GM18868 (cell line): ENCODE measurements at regions not wholly inside any gene's neighbourhood (a gene's known extent, or its start where the extent isn't known, plus 50 kb on each side); places are given as distances from the start of the nearest gene placed in this dataset.
"Not testable (repeated sequence)": the region's sequence is repeated elsewhere in the genome, so short reads cannot be mapped to it uniquely, and the experiment has no call there.

ENCODE experiments used
- ATAC-seq: cut with Tn5 transposase; IDR thresholded peaks from one replicate; pipeline ENCODE4 v1.9.1; 2021; ENCODE audit warnings: mild to moderate bottlenecking, moderate library complexity; ENCODE audit not compliant: unreplicated experiment

GRCh38 chr7:52782348-52782747, 253.1 kb upstream of the POM121L12 start:
- no peak for ATAC-seq

- ATAC-seq = no peak
Observed at GRCh38 chr7:52781250-52781649, 254.2 kb upstream of the POM121L12 start.

- no peak for ATAC-seq
Observed at GRCh38 chr7:52779004-52779403, 256.4 kb upstream of the POM121L12 start.

- ATAC-seq = no peak
Observed at GRCh38 chr7:52777051-52777822, 258.2 kb upstream of the POM121L12 start.

- ATAC-seq = no peak
Observed at GRCh38 chr7:52775876-52776275, 259.6 kb upstream of the POM121L12 start.

GRCh38 chr7:52771177-52771576, 264.3 kb upstream of the POM121L12 start:
- ATAC-seq = no peak

GRCh38 chr7:52764492-52765169, 270.8 kb upstream of the POM121L12 start:
- ATAC-seq = no peak

- no peak for ATAC-seq
Observed at GRCh38 chr7:52758356-52758755, 277.1 kb upstream of the POM121L12 start.

- ATAC-seq = no peak
Observed at GRCh38 chr7:52753855-52754254, 281.6 kb upstream of the POM121L12 start.

GRCh38 chr7:52752891-52753290, 282.5 kb upstream of the POM121L12 start:
- no peak for ATAC-seq

GRCh38 chr7:52749880-52750279, 285.6 kb upstream of the POM121L12 start:
- no peak for ATAC-seq

- ATAC-seq = no peak
Observed at GRCh38 chr7:52747817-52748216, 287.6 kb upstream of the POM121L12 start.

GRCh38 chr7:52741670-52742290, 293.7 kb upstream of the POM121L12 start:
- no peak for ATAC-seq

- ATAC-seq = no peak
Observed at GRCh38 chr7:52735656-52736055, 299.8 kb upstream of the POM121L12 start.

- not testable (repeated sequence) for ATAC-seq
Observed at GRCh38 chr7:52728683-52729082, 306.8 kb upstream of the POM121L12 start.

GRCh38 chr7:52727632-52728031, 307.8 kb upstream of the POM121L12 start:
- no peak for ATAC-seq

- no peak for ATAC-seq
Observed at GRCh38 chr7:52726986-52727385, 308.4 kb upstream of the POM121L12 start.

- no peak for ATAC-seq
Observed at GRCh38 chr7:52726493-52726892, 308.9 kb upstream of the POM121L12 start.

- ATAC-seq = no peak
Observed at GRCh38 chr7:52723606-52724005, 311.8 kb upstream of the POM121L12 start.

- no peak for ATAC-seq
Observed at GRCh38 chr7:52720856-52721255, 314.6 kb upstream of the POM121L12 start.

- ATAC-seq = no peak
Observed at GRCh38 chr7:52719677-52720076, 315.8 kb upstream of the POM121L12 start.

GRCh38 chr7:52715701-52716100, 319.7 kb upstream of the POM121L12 start:
- no peak for ATAC-seq
